ENCODE measurements at regions not wholly inside any gene's neighbourhood (a gene's known extent, or its start where the extent isn't known, plus 50 kb on each side); places are given as distances from the start of the nearest gene placed in this dataset.
"Not testable (repeated sequence)": the region's sequence is repeated elsewhere in the genome, so short reads cannot be mapped to it uniquely, and the experiment has no call there.

DNA sequence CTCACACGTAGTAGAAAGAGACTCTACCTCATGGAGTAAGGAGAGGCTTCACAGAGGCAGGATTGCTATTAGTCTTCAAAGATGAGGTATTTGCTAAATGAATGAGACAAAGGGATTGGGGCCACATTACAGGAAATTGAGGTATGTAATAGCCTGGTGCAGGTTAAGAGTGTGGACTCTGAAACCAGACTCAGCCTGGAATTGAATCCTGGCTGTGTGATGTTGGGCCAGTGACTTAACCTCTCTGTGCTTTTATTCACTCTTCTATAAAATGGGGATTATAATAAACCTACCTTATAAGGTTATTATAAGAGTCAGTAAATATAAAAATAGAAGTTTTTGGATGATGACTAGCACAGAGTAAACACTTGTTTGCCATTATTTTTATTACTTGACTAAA, 64.7 kb upstream of the ATRNL1 start:
- in situ Hi-C loops (cut with HindIII; ENCODE audit: low pct_unique_long_range_greater_than_20kb, low sequenced_read_pairs): no loop called here
- no peak for DNase-seq (ENCODE audit: low read depth, low spot score)

DNA sequence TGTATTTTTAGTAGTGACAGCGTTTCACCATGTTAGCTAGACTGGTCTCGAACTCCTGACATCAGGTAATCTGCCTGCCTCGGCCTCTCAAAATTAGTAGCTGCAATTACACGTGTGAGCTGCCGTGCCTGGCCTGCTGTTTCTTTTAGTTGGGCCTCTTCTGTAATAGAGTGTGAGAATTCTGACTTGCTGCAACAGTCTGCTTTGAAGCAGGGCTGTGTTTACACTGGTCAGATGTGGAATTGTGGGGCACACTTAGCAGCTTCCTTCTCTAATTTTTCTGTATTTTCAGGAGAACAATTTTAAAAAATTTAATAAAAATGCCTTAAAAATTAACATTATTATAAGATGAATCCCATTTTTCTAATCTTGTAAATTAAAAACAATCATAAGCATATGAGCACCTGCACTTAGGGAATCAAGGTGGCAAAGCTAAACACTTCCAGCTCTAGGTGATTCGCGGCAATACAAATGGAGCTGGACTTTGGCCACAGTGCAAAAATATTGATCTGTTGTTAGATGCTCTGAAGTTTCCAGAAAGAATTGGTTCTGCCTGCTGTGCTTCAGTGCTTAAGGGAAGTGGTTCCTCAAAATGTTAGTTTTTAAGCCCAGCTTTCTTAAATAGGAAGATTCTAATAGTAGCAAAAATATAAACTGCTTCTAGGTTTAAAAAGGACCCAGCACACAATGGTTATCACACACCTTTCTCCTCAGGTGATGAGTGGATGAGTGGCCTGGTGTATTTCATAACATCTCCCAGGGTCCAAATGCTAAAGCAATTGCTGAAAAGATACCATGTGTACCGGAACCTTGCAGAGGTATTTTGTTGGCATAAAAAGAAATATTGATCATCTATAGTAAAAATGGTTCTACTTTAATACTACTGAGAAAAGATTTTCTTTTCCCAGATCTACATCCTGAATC, 63.5 kb upstream of the ATRNL1 start:
- in situ Hi-C loops (cut with HindIII; ENCODE audit: low pct_unique_long_range_greater_than_20kb, low sequenced_read_pairs): no loop called here
- DNase-seq (ENCODE audit: low read depth, low spot score): no peak

DNA sequence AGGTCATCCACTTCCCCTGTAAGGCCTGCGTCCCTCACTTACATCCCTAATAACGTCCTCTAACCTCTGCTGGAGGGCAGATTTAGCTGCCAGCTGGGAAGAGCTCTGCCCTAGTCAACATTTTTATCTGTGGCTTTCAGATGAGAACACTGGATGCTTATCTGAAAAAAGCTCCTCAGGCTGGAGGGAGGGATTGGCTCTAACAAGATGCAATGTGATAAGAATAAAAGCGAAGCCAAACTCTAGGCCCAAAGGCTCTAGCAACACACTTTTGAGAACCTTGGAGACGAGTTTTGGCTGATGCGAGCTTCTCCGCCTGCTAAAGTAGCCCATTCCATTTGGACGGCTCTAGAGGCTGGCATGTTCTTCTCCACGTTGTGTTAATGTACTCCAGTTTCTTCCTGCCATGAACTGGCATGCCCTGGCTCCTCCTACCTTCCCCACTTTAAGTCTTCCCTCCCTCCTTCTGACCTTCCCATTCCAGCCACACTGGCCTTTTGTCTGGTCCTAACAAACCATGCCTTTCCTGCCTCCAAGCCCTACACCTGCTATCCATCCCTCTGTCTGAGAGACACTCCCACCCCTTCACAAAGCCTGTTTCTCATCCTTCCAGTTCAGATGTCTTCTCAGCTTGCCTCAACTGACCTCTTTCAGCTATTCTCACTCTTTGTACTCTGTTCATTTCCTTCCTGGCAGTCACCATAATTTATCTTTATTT, 62.5 kb upstream of the ATRNL1 start:
- peak; percentile 42 for DNase-seq (ENCODE audit: low read depth, low spot score)
- in situ Hi-C loops (cut with HindIII; ENCODE audit: low pct_unique_long_range_greater_than_20kb, low sequenced_read_pairs): no loop called here

DNA sequence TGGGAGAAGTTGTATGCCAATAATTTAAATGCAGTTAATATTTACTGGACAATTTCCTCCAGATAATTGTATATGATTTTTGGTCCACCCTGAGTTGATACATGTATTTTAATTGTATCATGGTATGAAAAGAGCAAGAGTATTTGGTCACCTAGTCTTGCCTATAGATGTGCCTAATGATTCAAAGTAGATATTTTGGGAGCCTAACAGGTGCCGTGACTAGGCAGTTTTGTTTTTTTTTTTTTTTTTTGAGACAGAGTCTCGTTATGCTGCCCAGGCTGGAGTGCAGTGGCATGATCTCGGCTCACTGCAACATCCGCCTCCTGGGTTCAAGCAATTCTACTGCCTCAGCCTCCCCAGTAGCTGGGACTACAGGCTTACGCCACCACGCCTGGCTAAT, 59.3 kb upstream of the ATRNL1 start:
- in situ Hi-C loops (cut with HindIII; ENCODE audit: low pct_unique_long_range_greater_than_20kb, low sequenced_read_pairs): no loop called here
- DNase-seq (ENCODE audit: low read depth, low spot score): no peak

DNA sequence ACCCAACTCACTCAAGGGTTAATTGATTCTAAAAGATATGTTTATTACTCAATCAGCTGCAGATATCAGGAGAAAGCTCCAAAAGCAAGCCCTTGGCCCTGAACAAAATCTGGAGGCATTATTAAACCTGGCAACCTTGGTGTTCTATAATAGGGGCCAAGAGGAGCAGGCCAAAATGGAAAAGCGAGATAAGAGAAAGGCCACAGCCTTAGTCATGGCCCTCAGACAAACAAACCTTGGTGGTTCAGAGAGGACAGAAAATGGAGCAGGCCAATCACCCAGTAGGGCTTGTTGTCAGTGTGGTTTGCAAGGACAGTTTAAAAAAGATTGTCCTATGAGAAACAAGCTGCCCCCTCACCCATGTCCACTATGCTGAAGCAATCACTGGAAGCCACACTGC, 53.4 kb upstream of the ATRNL1 start:
- in situ Hi-C loops (cut with HindIII; ENCODE audit: low pct_unique_long_range_greater_than_20kb, low sequenced_read_pairs); DNase-seq (ENCODE audit: low read depth, low spot score): not testable (repeated sequence)

All from SK-MEL-5 (cell line).